ENCODE measurements at regions not wholly inside any gene's neighbourhood (a gene's known extent, or its start where the extent isn't known, plus 50 kb on each side); places are given as distances from the start of the nearest gene placed in this dataset.

DNA sequence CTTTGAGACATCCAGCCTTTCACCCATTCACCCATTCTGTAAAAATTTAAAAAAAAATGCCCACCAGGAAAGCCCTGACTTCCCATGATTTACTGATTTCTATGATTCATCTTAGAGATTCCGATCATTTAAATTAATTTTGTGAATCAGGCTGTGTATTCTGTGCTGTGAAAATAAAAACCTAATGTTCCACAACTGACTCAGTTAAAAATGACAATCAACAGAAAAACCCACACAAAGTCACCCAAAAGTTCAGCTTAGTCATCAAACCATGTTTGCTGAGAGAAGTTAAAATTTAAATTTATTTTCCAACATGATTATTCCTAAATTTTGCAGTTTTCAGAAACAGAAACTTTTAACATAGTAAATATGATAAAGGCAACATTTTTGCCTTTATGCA is 509.9 kb downstream of the TENT5A start:
- no peak for DNase-seq (ENCODE audit: low read depth, low spot score)

DNA sequence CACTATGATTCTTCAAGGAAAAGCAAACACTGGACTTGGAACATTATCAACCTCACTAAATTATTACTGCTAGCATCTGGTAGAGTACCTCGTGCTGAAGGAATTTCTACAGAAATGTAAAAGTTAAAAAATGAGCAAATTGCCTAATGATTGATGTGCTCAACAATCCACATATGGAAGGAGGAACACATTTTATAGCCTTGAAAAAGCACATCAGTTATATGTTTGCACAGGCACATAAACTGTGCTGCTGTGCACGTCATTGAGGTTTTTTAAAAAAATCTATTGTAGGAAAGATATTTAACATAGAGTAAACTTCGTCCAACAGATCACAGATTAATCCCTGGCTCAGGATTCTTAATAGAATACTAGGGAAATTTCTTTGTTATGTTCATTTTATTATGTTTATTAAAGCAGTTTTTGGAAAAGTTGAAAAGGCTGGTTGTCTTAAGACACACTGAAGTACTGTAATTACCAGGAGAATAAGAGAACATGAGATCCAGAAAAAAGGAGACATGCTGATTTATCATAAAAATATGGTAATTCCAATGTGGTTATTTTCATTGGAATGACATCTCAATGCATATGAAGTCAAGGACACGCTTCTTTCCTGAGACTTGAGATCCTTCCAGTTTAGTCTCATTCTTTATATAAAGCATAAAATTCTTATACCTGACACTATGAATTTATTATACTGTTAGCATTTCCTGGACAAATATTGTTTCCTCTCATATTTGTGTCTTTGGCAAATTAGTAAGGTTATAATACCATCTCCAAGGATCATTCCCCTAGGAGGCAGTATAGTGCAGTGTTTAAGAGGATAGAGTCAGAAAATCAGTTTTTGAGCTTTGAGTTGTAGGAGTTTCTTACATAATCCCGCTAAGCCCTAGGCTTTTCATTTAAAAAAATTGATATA is 511.1 kb downstream of the TENT5A start:
- no peak for DNase-seq (ENCODE audit: low read depth, low spot score)

DNA sequence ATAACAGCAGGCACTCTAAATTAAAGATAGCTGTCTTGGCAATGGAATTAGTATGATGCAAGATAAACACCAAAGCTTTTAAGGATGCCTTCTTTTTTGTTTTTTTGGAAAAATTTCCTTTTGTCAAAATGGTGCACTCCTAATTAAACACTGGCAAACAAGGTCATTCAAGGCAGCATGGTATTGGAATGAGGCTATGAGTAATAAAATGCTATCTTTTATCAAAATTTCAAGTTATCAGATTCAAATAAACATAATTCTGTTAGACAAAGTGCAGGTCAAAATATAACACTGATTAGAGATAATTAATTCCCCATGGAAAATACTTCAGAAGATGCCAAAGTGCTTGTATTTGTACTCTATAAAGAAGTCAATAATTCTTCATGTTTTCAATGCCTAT is 514.1 kb downstream of the TENT5A start:
- no peak for DNase-seq (ENCODE audit: low read depth, low spot score)

DNA sequence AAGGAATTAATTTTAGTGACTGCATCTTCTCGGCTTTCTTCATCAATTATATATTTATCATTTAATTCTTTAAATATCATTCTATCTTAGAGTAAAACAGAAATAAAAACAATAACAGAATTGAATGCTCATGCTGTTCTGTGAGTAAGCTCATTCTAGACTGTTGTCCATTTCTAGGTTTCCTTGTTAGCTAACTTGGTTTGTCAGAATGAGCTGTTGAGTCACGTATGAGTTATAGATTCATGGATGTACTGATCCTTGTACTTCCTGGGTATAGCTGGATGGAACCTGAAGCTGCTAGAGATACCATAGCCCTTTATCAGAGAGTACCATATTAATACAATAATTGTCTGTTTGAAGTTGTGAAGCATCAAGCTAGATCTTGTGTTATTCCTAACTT is 515.3 kb downstream of the TENT5A start:
- no peak for DNase-seq (ENCODE audit: low read depth, low spot score)

DNA sequence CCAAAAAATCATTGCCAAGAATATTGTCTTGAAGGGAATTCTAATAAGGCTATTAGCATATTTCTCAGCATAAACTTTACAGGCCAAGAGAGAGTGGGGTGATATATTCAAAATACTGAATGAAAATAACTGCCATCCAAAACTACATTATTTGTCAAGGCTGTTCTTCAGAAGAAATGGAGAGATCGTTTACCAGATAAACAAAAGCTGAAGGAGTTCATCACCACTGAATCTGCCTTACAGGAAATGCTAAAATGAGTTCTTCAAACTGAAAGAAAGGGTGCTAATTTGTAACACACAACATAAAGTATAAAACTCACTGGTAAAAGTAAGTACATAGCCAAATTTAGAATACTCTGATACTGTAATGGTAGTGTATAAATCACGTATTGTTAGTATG is 517.0 kb downstream of the TENT5A start:
- no peak for DNase-seq (ENCODE audit: low read depth, low spot score)

DNA sequence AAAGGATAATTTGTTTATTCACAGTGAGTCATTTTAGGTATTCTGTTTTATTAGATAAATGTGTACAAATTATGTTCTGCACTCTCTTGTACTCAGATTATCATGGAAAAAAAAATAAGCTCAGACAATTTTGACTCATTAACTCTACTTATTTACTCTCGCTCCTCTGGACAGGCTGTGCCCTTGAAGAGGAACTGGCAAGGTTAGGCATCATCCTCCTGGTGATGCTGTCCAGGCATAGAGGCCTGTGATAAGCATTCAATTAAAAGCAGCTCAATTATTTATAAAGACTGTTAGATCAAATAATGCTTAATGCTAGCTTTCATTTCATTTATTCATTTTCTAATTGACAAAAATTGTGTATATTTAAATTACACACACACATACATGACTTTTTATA is 518.5 kb downstream of the TENT5A start:
- no peak for DNase-seq (ENCODE audit: low read depth, low spot score)

DNA sequence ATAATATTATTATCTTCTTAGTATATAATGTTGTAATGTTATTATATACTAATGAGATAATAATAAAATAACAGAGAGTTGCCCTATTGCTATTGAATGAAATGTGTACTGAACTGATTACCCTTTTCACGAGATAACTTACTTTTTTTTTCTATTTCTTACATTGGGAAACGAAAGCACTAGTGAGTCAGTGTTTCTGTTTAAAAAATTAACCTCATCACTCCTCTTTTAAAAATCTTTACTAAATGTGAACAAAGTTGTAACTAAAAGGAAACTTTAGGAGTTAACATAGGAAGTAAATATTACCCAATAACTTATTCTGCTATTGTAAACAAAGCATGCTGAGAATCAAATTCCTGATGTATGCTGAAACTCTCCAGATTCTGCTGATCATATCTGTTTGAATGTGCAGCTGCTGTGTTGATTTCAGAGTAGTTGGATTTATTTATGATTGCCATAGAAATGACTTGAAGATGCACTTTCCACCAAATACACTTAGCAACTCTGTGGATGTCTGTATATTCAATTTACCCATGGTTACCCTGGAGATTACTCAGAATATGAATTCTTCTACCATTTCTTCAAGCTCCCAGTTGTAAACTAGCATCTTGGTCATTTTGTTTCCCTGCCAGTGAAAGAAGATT is 523.4 kb downstream of the TENT5A start:
- peak; percentile 84 for DNase-seq (ENCODE audit: low read depth, low spot score)

DNA sequence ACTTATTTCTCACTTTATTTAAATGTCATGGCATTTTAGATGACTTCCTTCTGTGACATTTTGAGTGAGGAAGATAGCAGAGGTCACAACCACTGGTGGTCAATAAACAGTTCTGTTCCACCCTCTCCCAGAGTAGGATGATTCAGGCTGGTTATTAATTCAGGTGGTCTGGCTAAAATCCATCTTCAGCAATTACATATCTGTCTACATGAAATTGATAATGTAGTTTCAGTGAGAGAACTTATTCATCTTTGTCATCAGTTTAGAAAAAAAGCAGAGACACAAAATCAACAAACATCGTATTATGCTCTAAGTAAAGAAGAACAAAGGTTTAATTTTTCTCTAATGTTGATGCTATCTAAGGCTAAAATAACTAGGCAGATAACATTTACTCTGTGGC is 525.5 kb downstream of the TENT5A start:
- DNase-seq (ENCODE audit: low read depth, low spot score) = no peak

DNA sequence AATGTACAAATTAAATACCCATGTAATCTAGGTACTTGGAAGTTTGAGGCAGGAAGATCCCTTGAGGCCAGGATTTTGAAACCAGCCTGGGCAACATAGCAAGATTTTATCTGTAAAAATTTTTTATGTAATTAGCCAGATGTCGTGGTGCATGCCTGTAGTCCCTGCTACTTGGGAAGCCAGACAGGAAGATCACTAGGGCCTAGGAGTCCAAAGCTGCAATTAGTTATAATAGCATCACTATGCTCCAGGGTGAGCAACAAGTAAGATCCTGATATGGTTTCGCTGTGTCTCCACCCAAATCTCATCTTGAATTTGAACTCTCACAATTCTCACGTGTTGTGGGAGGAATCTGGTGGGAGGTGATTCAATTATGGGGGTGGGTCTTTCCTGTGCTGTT is 535.8 kb downstream of the TENT5A start:
- no peak for DNase-seq (ENCODE audit: low read depth, low spot score)

DNA sequence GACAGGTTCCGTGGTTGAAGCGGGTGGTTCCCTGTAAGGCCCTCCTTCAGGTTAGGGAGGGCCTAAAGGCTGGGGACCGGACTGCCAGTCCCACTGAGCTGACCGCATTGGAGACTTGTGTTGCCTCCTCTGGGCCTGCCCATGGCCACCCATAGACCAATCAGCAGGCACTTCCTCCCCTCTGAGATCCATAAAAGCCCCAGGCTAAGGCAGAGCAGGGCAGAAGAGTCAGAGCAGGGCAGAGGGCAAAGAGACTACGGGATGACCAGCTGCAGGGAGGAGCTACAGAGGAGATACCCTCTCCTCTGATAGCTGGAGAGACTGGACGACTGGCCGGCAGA is 537.4 kb downstream of the TENT5A start:
- no peak for DNase-seq (ENCODE audit: low read depth, low spot score)

DNA sequence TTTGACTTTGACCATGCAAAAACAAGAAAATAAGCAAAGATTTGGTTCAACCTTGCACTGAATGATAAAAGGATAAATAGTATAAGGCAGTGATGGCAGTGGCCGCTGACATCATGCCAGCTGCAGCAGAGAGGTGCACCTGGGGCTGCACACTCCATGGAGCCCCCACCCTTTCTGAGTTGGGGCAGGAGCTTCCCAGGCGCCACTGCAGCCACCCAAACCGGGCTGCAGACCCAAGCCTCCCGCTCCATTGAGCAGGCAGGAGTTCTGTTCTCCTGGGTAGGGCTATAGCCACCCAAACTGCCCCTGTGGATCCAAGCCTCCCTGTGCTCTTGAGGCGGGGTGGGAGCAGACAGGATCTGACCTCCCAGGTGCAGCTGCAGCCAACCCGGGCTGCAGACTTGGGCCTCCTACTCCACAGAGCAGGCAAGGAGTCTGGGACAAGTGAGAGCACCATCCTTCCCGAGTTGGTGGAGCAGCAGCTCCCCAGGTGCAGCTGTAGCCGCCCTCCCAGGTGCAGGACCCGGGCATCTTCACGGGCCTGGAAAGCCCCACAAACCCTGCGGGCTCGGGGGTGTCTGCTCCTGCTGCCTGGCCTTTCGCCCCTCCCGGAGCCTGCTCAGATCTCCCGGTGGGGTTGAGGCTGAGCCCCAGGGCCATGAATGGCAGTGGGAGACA is 537.9 kb downstream of the TENT5A start:
- DNase-seq (ENCODE audit: low read depth, low spot score) = no peak

DNA sequence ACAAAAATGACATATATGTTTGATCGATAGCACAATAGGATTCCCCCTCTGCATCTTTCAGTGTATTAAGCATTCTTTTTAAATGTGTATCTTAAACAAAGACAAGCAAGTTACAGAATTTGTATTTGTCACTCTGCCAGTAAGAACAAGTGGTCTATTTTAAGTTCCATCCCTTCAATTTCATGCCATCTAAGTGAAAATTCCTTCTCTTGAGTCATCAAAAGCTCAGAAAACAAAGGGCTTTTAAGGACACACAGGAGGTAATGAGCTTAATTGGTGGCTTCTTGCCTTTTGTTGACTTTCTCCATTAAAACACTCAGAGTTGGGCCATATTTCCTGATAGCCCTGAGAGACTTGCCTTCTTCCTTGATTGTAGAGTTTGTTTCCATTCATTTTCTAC is 547.8 kb downstream of the TENT5A start:
- no peak for DNase-seq (ENCODE audit: low read depth, low spot score)

DNA sequence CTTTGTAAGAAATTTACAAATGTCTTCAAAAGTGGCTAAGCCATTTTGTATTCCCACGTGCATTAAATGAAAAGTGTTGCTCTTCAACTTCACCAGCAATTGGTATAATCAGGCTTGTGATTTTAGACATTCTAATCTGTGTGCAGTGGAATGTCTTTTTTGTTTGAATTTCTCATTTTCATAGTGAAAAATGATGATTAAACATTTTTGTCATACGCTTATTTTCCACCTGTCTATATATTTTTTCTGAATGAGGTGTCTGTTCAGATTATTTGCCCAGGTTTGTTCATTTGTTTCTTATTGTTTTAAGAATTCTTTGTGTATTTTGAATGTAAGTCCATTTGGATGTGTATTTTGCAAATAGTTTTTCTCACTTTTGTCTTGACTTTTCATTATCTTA is 558.1 kb downstream of the TENT5A start:
- no peak for DNase-seq (ENCODE audit: low read depth, low spot score)

DNA sequence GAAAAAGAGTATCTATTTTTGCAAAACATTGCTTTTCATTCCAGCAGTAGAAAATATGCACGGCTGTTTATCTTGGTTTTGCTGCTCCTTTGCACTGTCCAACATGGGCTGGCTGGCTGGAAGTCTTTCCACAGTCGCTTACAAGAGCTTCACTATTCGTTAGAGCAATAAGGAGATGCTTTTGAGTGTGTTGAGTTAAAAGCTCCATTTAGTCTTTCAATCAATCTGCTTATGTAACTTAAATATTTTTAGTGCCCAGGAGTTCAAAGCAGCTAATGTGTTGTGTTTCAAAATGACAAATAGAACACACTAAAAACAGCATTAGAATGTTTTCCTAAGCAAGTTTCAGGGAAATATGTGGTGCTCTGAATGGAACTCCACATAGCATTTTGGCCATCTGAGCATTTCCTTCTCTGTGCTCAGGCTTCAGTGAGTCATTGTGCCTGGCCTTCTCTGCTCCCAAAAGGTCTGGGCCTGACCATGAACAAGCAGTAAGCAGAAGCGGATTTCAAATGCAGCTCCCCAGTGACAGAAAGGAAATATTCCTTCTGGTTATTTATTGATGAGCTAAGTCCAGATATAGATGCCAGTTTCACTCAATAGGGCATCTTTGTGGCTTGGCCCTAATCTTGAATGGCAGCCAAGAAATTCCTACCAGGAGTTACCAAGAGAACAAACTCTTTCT is 580.3 kb downstream of the TENT5A start:
- DNase-seq (ENCODE audit: low read depth, low spot score) = peak; percentile 15

DNA sequence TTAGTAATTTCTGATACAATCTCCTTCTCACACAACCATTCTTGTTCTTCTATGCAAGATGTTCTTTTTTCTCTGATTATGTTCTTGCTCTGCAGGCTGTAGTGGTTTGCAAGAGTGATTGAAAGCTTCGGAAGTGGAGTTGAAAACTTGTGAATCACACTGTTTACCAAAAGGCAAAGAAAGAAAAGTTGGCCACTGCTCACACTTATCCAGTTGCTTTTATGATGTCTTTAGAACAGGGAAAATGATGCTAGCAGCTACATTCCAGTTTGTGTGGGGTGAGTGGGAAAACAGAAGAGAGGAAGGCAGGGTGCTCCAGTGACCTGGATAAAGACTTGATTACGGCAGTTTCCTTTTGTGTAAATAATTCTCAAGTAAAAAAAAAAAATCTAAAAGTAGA is 583.3 kb downstream of the TENT5A start:
- no peak for DNase-seq (ENCODE audit: low read depth, low spot score)

DNA sequence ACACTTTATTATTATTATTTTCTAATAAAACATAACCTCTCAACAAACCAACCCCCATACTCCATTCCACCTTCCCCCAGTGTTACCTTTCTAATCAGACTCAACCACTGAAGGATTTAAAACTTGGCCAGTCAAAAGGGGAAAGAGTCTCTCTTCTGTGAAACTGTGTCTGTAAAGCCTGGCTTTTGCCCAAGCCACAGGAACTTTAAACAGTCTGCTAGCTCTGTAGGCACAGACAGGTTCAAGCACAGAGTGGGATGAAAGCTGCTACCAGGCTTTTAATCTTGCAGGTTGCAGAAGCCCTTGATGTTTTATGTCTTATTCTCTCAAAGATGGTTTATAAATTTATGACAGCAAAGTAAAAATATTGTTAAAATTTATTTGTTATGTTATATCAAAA is 585.7 kb downstream of the TENT5A start:
- DNase-seq (ENCODE audit: low read depth, low spot score) = no peak

DNA sequence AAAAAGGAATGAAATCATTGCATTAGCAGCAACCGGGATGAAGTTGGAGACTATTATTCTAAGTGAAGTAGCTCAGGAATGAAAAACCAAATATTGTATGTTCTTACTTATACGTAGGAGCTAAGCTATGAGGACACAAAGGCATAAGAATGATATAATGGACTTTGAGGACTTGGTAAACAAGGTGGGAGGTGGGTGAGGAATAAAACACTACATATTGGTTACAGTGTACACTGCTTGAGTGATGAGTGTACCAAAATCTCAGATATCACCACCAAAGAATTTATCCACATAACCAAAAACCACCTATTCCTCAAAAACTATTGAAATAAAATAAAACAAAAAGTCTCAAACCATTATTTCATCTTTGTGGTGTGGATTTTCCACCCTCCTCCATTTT is 593.5 kb downstream of the TENT5A start:
- no peak for DNase-seq (ENCODE audit: low read depth, low spot score)

DNA sequence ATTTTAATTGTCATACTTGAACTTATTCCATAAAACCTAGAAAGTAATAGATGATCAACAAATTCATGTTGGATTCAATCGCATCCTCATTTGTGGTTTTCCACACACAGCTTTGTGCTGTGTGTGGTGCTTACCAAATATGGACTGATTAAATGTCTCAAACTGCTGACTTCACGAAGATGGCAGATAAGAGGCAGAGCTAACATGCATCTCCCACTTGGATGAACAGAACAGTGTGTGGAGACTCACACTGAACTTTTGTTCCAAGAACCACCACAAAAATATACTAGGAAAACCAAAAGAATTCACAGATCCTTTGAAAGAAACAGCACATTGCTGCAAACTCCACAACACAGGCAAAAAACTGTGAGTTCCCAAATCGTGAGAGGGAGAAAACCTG is 603.7 kb downstream of the TENT5A start:
- DNase-seq (ENCODE audit: low read depth, low spot score) = no peak

DNA sequence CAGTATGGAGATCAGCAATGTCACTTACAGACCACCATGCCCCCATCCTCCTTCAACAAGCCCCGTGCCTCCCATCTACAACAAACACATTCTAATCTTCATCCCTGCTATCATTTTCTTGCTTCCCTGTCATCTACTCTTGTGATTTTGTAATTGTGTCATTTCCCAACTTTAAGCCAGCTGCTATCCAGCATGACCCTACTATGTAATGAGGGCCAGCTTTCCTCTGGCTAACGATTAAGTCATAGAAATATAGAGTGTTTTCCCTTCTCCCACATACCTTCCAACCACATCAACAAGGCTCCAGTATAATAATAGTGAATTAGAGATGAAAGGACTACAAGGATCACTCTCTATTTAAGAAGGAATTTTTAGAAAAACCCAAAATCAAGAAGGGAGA is 607.0 kb downstream of the TENT5A start:
- no peak for DNase-seq (ENCODE audit: low read depth, low spot score)

DNA sequence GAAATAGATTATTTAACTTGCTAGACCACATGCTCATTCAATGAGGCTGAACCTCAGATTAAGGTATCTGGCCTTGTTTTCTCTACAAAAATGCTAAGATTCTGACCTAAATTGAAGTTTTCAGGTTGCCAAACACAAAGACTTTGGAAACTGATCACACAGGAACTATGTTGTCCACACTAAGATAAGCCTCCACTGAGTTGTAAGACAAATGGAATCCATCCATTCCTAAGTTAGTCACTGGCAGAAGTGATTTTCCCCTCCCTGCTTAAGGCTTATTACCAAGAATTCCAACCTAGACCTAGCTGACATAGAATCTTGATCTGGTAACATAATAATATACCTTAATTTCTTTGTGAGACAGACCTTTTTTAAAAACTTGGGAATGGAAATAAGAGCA is 608.1 kb downstream of the TENT5A start:
- DNase-seq (ENCODE audit: low read depth, low spot score) = no peak

DNA sequence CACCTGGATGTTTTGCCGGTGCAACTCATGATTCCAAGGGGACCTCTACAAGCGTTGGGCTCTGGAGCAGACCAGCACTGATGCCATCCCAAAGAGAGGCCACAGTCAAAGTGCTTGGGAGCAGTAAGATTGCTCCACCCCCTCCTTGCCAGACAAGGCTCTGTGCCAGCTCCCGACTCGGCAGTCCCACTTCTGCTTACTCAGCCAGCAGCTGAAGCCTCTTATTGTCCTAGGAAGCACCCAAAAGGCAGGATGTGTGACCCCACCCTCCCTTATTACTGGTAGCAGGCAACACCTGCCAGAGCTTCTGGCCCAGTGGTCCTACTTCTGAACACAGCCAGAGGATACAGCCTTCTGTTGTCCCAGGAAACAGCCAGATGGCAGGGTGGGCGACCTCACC is 614.2 kb downstream of the TENT5A start:
- no peak for DNase-seq (ENCODE audit: low read depth, low spot score)

DNA sequence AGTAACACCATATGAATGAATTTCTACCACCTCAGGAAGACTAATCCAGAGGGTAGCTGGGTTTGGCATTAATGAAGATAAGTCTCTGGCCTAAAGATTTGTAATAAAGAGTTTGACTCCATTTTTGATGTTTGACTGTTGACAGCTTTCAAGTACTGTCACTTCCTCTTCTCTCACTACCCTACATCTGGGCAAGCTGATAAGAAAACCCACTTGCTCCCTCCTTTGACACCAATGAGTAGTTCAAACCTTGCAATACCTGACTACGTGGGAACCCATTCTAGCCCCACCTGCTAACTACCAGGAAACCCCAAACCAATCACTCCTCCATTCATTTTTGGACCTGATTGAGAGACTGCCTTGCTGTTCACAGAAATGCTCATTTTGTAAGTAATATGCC is 621.5 kb downstream of the TENT5A start:
- DNase-seq (ENCODE audit: low read depth, low spot score) = no peak
